A673 (cell line): ENCODE measurements at regions not wholly inside any gene's neighbourhood (a gene's known extent, or its start where the extent isn't known, plus 50 kb on each side); places are given as distances from the start of the nearest gene placed in this dataset.

Source experiments
- BruUV-seq: library from RNA; stranded (reverse); fragments of 400-500 nt; replicated peaks from 2 replicates; lab custom pipeline; 2021; lab: Mats Ljungman, UMichigan
- CTCF ChIA-PET: fragments of 300-600 bp; sonication (Branson Sonifier 250); formaldehyde crosslinking; loops from one replicate; lab custom pipeline; 2022; ENCODE audit warnings: antibody characterized with exemption; lab: Charles Lee
- POLR2A ChIA-PET: fragments of 300-600 bp; sonication (Branson Sonifier 250); formaldehyde crosslinking; loops from one replicate; lab custom pipeline; 2022; ENCODE audit warnings: antibody characterized with exemption; ENCODE audit not compliant: low non-redundant PET; lab: Charles Lee
- DNase-seq: peaks from one replicate; pipeline ENCODE4 v3.0.0-alpha.2; 2015; ENCODE audit warnings: low spot score
- H3K27ac ChIP-seq: fragments of 200-600 bp; sonication (generic); 2 replicates; pipeline ENCODE4 v1.5.1; 2016; ENCODE audit warnings: mixed run types, low read depth, mild to moderate bottlenecking, mixed read lengths, antibody characterized with exemption, low read length; ENCODE audit not compliant: poor library complexity, severe bottlenecking
- H3K27me3 ChIP-seq: fragments of 200-600 bp; sonication (generic); replicated peaks from 2 replicates; pipeline ENCODE4 v1.6.1; 2017; ENCODE audit warnings: mixed run types, low read depth, mild to moderate bottlenecking, mixed read lengths, antibody characterized with exemption, low read length; ENCODE audit not compliant: insufficient read depth, poor library complexity
- H3K36me3 ChIP-seq: fragments of 200-600 bp; sonication (generic); 2 replicates; pipeline ENCODE4 v1.6.1; 2016; ENCODE audit warnings: mixed run types, mild to moderate bottlenecking, mixed read lengths, antibody characterized with exemption, low read length; ENCODE audit not compliant: insufficient read depth, poor library complexity, severe bottlenecking
- H3K4me1 ChIP-seq: fragments of 200-600 bp; sonication (generic); 2 replicates; pipeline ENCODE4 v1.6.1; 2017; ENCODE audit warnings: mixed run types, mild to moderate bottlenecking, mixed read lengths, antibody characterized with exemption, low read length; ENCODE audit not compliant: insufficient read depth, poor library complexity, severe bottlenecking
- H3K4me3 ChIP-seq: fragments of 200-600 bp; sonication (generic); 2 replicates; pipeline ENCODE4 v1.5.1; 2016; ENCODE audit warnings: low read depth, mixed run types, mild to moderate bottlenecking, mixed read lengths, low read length; ENCODE audit not compliant: poor library complexity, severe bottlenecking
- H3K9me3 ChIP-seq: fragments of 200-600 bp; sonication (generic); 2 replicates; pipeline ENCODE4 v1.6.1; 2016; ENCODE audit warnings: mixed run types, low read depth, mild to moderate bottlenecking, mixed read lengths, antibody characterized with exemption, low read length; ENCODE audit not compliant: poor library complexity, severe bottlenecking
- CTCF ChIP-seq: fragments of 300-800, 200-600 bp; sonication (generic); conservative IDR thresholded peaks from 2 replicates; pipeline ENCODE4 v1.5.1; 2017; ENCODE audit warnings: low read depth, mild to moderate bottlenecking, antibody characterized with exemption, low read length, moderate library complexity, mixed read lengths
- EZH2 ChIP-seq: fragments of 200-600 bp; sonication (generic); IDR thresholded peaks from 2 replicates; pipeline ENCODE4 v1.6.1; 2017; ENCODE audit warnings: borderline replicate concordance, low read depth, mild to moderate bottlenecking, mixed read lengths, antibody characterized with exemption, low read length; ENCODE audit not compliant: poor library complexity, severe bottlenecking
- intact Hi-C: fragments of 100-400 bp; cut with micrococcal nuclease; formaldehyde crosslinking; loops from one replicate; pipeline ENCODE4 v1.10.0; 2022; ENCODE audit not compliant: unreplicated experiment

GRCh38 chr14:53390008-53390407, 236.9 kb upstream of the DDHD1 start:
- DNase-seq = no peak
- no TSS peak for BruUV-seq
- Histone ChIP-seq H3K36me3 (no peaks in the 10 kb centered on the region), H3K9me3 (peaks cover 6% of the 10 kb centered on the region), H3K4me1 (no peaks in the 10 kb centered on the region), H3K27me3 (peaks cover 32% of the 10 kb centered on the region), H3K4me3 (no peak overlapping the region), H3K27ac (no peak overlapping the region)
- ChIA-PET CTCF (no interaction called here), POLR2A (no interaction called here)
- TF ChIP-seq EZH2 = no peak
- TF ChIP-seq CTCF = no peak
- intact Hi-C loops = no loop called here

- ChIA-PET CTCF (no interaction called here), POLR2A (no interaction called here)
- Histone ChIP-seq H3K4me3 (no peak overlapping the region), H3K4me1 (no peaks in the 10 kb centered on the region), H3K9me3 (no peaks in the 10 kb centered on the region), H3K27me3 (peaks cover 32% of the 10 kb centered on the region), H3K36me3 (no peaks in the 10 kb centered on the region), H3K27ac (no peak overlapping the region)
- no peak for DNase-seq
- intact Hi-C loops = no loop called here
- TF ChIP-seq CTCF (no peak), EZH2 (no peak)
- BruUV-seq = no TSS peak
Observed at GRCh38 chr14:53389202-53389601, 236.1 kb upstream of the DDHD1 start.

GRCh38 chr14:53386362-53386761, 233.2 kb upstream of the DDHD1 start:
- no peak for DNase-seq
- Histone ChIP-seq H3K36me3 (no peaks in the 10 kb centered on the region), H3K27me3 (peaks cover 32% of the 10 kb centered on the region), H3K4me1 (no peaks in the 10 kb centered on the region), H3K27ac (no peak overlapping the region), H3K4me3 (no peak overlapping the region), H3K9me3 (no peaks in the 10 kb centered on the region)
- ChIA-PET POLR2A (no interaction called here), CTCF (no interaction called here)
- no TSS peak for BruUV-seq
- no peak for TF ChIP-seq EZH2
- TF ChIP-seq CTCF = no peak
- intact Hi-C loops = no loop called here
